H9 (cell line): ENCODE measurements at regions not wholly inside any gene's neighbourhood (a gene's known extent, or its start where the extent isn't known, plus 50 kb on each side); places are given as distances from the start of the nearest gene placed in this dataset.

Experiments used
- DNase-seq: peaks from one replicate; pipeline ENCODE4 v3.0.0-alpha.2; 2017
- H2AFZ ChIP-seq: one replicate; pipeline ENCODE4 v1.6.1; 2013; ENCODE audit warnings: mild to moderate bottlenecking, low read length, control low read depth, moderate library complexity
- H2AK5ac ChIP-seq: 2 replicates; pipeline ENCODE4 v1.6.1; 2013; ENCODE audit warnings: low read length, control low read depth, mixed read lengths; ENCODE audit not compliant: insufficient read length
- H2BK120ac ChIP-seq: one replicate; pipeline ENCODE4 v1.6.1; 2013; ENCODE audit warnings: low read depth, mild to moderate bottlenecking, low read length, control low read depth, inconsistent platforms; ENCODE audit not compliant: poor library complexity, severe bottlenecking
- H2BK12ac ChIP-seq: 2 replicates; pipeline ENCODE4 v1.6.1; 2013; ENCODE audit warnings: low read length, control low read depth, mixed read lengths, low read depth; ENCODE audit not compliant: insufficient read length
- H2BK15ac ChIP-seq: 2 replicates; pipeline ENCODE4 v1.6.1; 2013; ENCODE audit warnings: low read depth, low read length, control low read depth
- H2BK20ac ChIP-seq: one replicate; pipeline ENCODE4 v1.6.1; 2013; ENCODE audit warnings: low read depth, mild to moderate bottlenecking, low read length, control low read depth, inconsistent platforms; ENCODE audit not compliant: poor library complexity, severe bottlenecking
- H2BK5ac ChIP-seq: 2 replicates; pipeline ENCODE4 v1.6.1; 2013; ENCODE audit warnings: low read length, control low read depth, mixed read lengths; ENCODE audit not compliant: insufficient read length
- H3K14ac ChIP-seq: 2 replicates; pipeline ENCODE4 v1.6.1; 2013; ENCODE audit warnings: low read length, control low read depth; ENCODE audit not compliant: insufficient read depth
- H3K18ac ChIP-seq: 2 replicates; pipeline ENCODE4 v1.6.1; 2013; ENCODE audit warnings: low read depth, mild to moderate bottlenecking, mixed read lengths, low read length, control low read depth; ENCODE audit not compliant: insufficient read length
- H3K23ac ChIP-seq: 2 replicates; pipeline ENCODE4 v1.6.1; 2013; ENCODE audit warnings: low read length, control low read depth, mixed read lengths, low read depth; ENCODE audit not compliant: insufficient read length
- H3K23me2 ChIP-seq: 2 replicates; pipeline ENCODE4 v1.6.1; 2013; ENCODE audit warnings: low read depth, mild to moderate bottlenecking, mixed read lengths, low read length, control low read depth; ENCODE audit not compliant: insufficient read length, poor library complexity, severe bottlenecking
- H3K27ac ChIP-seq: 2 replicates; pipeline ENCODE4 v1.5.1; 2013; ENCODE audit warnings: low read length, control low read depth, mixed read lengths, low read depth; ENCODE audit not compliant: insufficient read length
- H3K27me3 ChIP-seq: 2 replicates; pipeline ENCODE4 v1.6.1; 2013; ENCODE audit warnings: low read length, control low read depth, inconsistent platforms; ENCODE audit not compliant: insufficient read depth
- H3K4ac ChIP-seq: 2 replicates; pipeline ENCODE4 v1.6.1; 2013; ENCODE audit warnings: low read depth, mild to moderate bottlenecking, control low read depth, inconsistent platforms, low read length, moderate library complexity
- H3K4me1 ChIP-seq: 2 replicates; pipeline ENCODE4 v1.6.1; 2013; ENCODE audit warnings: low read length, control low read depth, inconsistent platforms; ENCODE audit not compliant: insufficient read depth
- H3K4me2 ChIP-seq: 2 replicates; pipeline ENCODE4 v1.6.1; 2013; ENCODE audit warnings: low read length, control low read depth, mixed read lengths; ENCODE audit not compliant: insufficient read length, insufficient read depth
- H3K56ac ChIP-seq: 2 replicates; pipeline ENCODE4 v1.6.1; 2013; ENCODE audit warnings: low read depth, mild to moderate bottlenecking, mixed read lengths, low read length, control low read depth; ENCODE audit not compliant: insufficient read length
- H3K79me1 ChIP-seq: 2 replicates; pipeline ENCODE4 v1.6.1; 2013; ENCODE audit warnings: low read depth, mild to moderate bottlenecking, moderate library complexity, low read length, control low read depth, inconsistent platforms; ENCODE audit not compliant: insufficient read depth, poor library complexity, severe bottlenecking
- H3K79me2 ChIP-seq: 2 replicates; pipeline ENCODE4 v1.6.1; 2013; ENCODE audit warnings: low read length, control low read depth, inconsistent platforms; ENCODE audit not compliant: insufficient read depth
- H3K9ac ChIP-seq: 2 replicates; pipeline ENCODE4 v1.6.1; 2013; ENCODE audit warnings: low read length, control low read depth, mixed read lengths; ENCODE audit not compliant: insufficient read length; ENCODE audit errors: extremely low read depth
- H3K9me3 ChIP-seq: one replicate; pipeline ENCODE4 v1.6.1; 2013; ENCODE audit warnings: low read depth, low read length, inconsistent platforms; ENCODE audit not compliant: control insufficient read depth
- H3T11ph ChIP-seq: one replicate; pipeline ENCODE4 v1.6.1; 2013; ENCODE audit warnings: mild to moderate bottlenecking, low read length, control low read depth, inconsistent platforms
- H4K20me1 ChIP-seq: one replicate; pipeline ENCODE4 v1.6.1; 2013; ENCODE audit not compliant: control insufficient read depth, insufficient read length, insufficient read depth
- H4K5ac ChIP-seq: 2 replicates; pipeline ENCODE4 v1.6.1; 2013; ENCODE audit warnings: low read depth, mild to moderate bottlenecking, mixed read lengths, low read length, control low read depth; ENCODE audit not compliant: insufficient read length
- H4K8ac ChIP-seq: replicated peaks from 2 replicates; pipeline ENCODE4 v1.6.1; 2013; ENCODE audit warnings: low read length, control low read depth, mixed read lengths, low read depth; ENCODE audit not compliant: insufficient read length
- H4K91ac ChIP-seq: 2 replicates; pipeline ENCODE4 v1.6.1; 2013; ENCODE audit warnings: low read depth, mild to moderate bottlenecking, moderate library complexity, mixed read lengths, low read length, control low read depth; ENCODE audit not compliant: insufficient read length
- H3K27ac Mint-ChIP-seq, 3 experiments: 2 replicates in 2 of 3; 3 replicates in 1 of 3; pipeline ENCODE4 v1.8.0; 2020 to 2021; ENCODE audit warnings: mixed read lengths in 3 of 3, mild to moderate bottlenecking in 1 of 3, moderate library complexity in 1 of 3
- H3K27me3 Mint-ChIP-seq: 2 replicates; pipeline ENCODE4 v1.8.0; 2021; ENCODE audit warnings: low read depth, mild to moderate bottlenecking, moderate library complexity, mixed read lengths
- H3K36me3 Mint-ChIP-seq, 3 experiments: 2 replicates in 2 of 3; 3 replicates in 1 of 3; pipeline ENCODE4 v1.8.0; 2020 to 2021; ENCODE audit warnings: low read depth in 3 of 3, mixed read lengths in 3 of 3; ENCODE audit not compliant: insufficient read depth in 1 of 3
- H3K4me1 Mint-ChIP-seq, 2 experiments: 2 replicates each; pipeline ENCODE4 v1.8.0; 2020; ENCODE audit warnings: mixed read lengths in 2 of 2
- H3K4me3 Mint-ChIP-seq, 2 experiments: 2 replicates in 1 of 2; 3 replicates in 1 of 2; pipeline ENCODE4 v1.8.0; 2020 to 2021; ENCODE audit warnings: mild to moderate bottlenecking in 2 of 2, mixed read lengths in 2 of 2, moderate library complexity in 1 of 2
- H3K9me3 Mint-ChIP-seq, 2 experiments: 2 replicates in 1 of 2; 3 replicates in 1 of 2; pipeline ENCODE4 v1.8.0; 2020; ENCODE audit warnings: mild to moderate bottlenecking in 2 of 2, mixed read lengths in 2 of 2, moderate library complexity in 1 of 2
- whole genome bisulfite sequencing: extraction: QIAGEN DNeasy Blood & Tissue Kit; methylation state at CpG from one replicate; pipeline ENCODE4 v1.1.7; 2013; ENCODE audit warnings: missing lambda C conversion rate, low lambda C conversion rate, mixed read lengths; ENCODE audit not compliant: insufficient read length; ENCODE audit errors: extremely low coverage; 5-methylcytosine and 5-hydroxymethylcytosine counted together
- TF ChIP-seq, protein P1 (sequence below): fragments of 200-600 bp; sonication (generic); conservative IDR thresholded peaks from 3 replicates; pipeline ENCODE4 v1.8.0; 2021; ENCODE audit warnings: antibody characterized with exemption, mild to moderate bottlenecking

GRCh38 chr3:26087751-26088150 is 297.9 kb downstream of the OXSM start:
- no peak overlapping the region for H2AFZ ChIP-seq
- H2BK120ac ChIP-seq, result no peak overlapping the region
- no peaks in the 10 kb centered on the region for H4K20me1 ChIP-seq
- H3K27ac Mint-ChIP-seq, result no peak overlapping the region
- H3K4me3 Mint-ChIP-seq, result no peak overlapping the region
- no peaks in the 10 kb centered on the region; the same call in 1 of the 2 replicates for H3K27me3 Mint-ChIP-seq
- H3T11ph ChIP-seq, result no peak overlapping the region
- H3K4ac ChIP-seq, result no peak overlapping the region
- DNase-seq, result no peak
- H2BK15ac ChIP-seq, result no peak overlapping the region
- H3K23me2 ChIP-seq, result no peaks in the 10 kb centered on the region
- no peak overlapping the region for H2BK12ac ChIP-seq
- H3K9me3 ChIP-seq, result peaks cover 10% of the 10 kb centered on the region
- no peak overlapping the region for H4K91ac ChIP-seq
- no peak overlapping the region for H3K18ac ChIP-seq
- H3K79me1 ChIP-seq, result no peaks in the 10 kb centered on the region
- peaks cover 11 to 25% (median 20%) of the 10 kb centered on the region in 3 experiments for H3K36me3 Mint-ChIP-seq
- H3K9me3 Mint-ChIP-seq, result peaks cover 35 to 39% of the 10 kb centered on the region in 2 experiments
- no peaks in the 10 kb centered on the region for H3K27me3 ChIP-seq
- no peaks in the 10 kb centered on the region for H3K4me1 ChIP-seq
- no peak overlapping the region for H2BK20ac ChIP-seq
- no CpG with 5 or more reads among the region's 3 CpGs for WGBS
- no peak overlapping the region for H4K5ac ChIP-seq
- no peak overlapping the region for H3K14ac ChIP-seq
- no peak overlapping the region for H3K56ac ChIP-seq
- H3K4me1 Mint-ChIP-seq, result no peaks in the 10 kb centered on the region
- H3K23ac ChIP-seq, result no peak overlapping the region
- H2BK5ac ChIP-seq, result no peak overlapping the region
- no peaks in the 10 kb centered on the region for H3K79me2 ChIP-seq
- H3K27ac ChIP-seq, result no peak overlapping the region
- TF ChIP-seq, protein P1, sequence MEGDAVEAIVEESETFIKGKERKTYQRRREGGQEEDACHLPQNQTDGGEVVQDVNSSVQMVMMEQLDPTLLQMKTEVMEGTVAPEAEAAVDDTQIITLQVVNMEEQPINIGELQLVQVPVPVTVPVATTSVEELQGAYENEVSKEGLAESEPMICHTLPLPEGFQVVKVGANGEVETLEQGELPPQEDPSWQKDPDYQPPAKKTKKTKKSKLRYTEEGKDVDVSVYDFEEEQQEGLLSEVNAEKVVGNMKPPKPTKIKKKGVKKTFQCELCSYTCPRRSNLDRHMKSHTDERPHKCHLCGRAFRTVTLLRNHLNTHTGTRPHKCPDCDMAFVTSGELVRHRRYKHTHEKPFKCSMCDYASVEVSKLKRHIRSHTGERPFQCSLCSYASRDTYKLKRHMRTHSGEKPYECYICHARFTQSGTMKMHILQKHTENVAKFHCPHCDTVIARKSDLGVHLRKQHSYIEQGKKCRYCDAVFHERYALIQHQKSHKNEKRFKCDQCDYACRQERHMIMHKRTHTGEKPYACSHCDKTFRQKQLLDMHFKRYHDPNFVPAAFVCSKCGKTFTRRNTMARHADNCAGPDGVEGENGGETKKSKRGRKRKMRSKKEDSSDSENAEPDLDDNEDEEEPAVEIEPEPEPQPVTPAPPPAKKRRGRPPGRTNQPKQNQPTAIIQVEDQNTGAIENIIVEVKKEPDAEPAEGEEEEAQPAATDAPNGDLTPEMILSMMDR, result no peak
- no peak overlapping the region for H4K8ac ChIP-seq
- no peak overlapping the region for H2AK5ac ChIP-seq
- no peak overlapping the region for H3K9ac ChIP-seq
- no peak overlapping the region for H3K4me2 ChIP-seq
